ENCODE measurements at regions not wholly inside any gene's neighbourhood (a gene's known extent, or its start where the extent isn't known, plus 50 kb on each side); places are given as distances from the start of the nearest gene placed in this dataset.

DNA sequence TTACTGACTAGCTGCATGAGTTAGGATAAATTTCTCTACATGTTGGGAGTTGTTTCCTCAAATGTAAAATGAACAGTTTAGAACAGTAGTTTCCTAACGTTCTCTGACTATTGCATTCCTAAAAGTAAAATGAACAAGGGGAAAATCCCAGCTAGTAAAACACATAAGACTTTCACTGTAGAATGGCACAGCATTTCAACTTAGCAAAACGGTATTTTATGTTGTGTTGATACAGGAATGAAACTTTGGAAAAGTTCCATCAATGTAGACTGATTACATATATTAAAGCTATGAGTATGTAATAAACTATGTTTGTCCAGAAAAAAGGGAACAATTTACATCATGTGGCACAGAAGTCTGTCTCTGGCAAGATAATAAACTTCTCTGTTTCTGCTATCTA is 297.4 kb upstream of the EPHA3 start:
- POLR2A ChIA-PET, result no interaction called here
- H3K4me3 ChIP-seq, result no peak overlapping the region
- TF ChIP-seq ZFP36 (IDR thresholded peaks at IDR 0.05; ENCODE audit: borderline replicate concordance, partially characterized antibody) (no peak), MYC (IDR thresholded peaks at IDR 0.05; ENCODE audit: borderline replicate concordance, low read length) (no peak), HOXA7 (CRISPR knock-in tag; IDR thresholded peaks at IDR 0.05) (no peak), PHF8 (IDR thresholded peaks at IDR 0.05; ENCODE audit: borderline replicate concordance, low read depth) (no peak), RCOR1 (IDR thresholded peaks at IDR 0.05; ENCODE audit: low read depth, low read length) (no peak), HDAC2 (IDR thresholded peaks at IDR 0.05) (no peak), HOXB5 (CRISPR knock-in tag; IDR thresholded peaks at IDR 0.05) (no peak), ESRRA (IDR thresholded peaks at IDR 0.05; ENCODE audit: borderline replicate concordance, low read length) (no peak), JUNB (IDR thresholded peaks at IDR 0.05) (no peak), SREBF2 (IDR thresholded peaks at IDR 0.05) (no peak), KDM5A (IDR thresholded peaks at IDR 0.05) (no peak), EHMT2 (IDR thresholded peaks at IDR 0.05; ENCODE audit: low read depth) (no peak), REST (IDR thresholded peaks at IDR 0.05) (no peak), ZSCAN20 (CRISPR knock-in tag; IDR thresholded peaks at IDR 0.05) (no peak), RNF2 (IDR thresholded peaks at IDR 0.05; ENCODE audit: borderline replicate concordance, low read depth) (no peak), TFCP2L1 (CRISPR knock-in tag; IDR thresholded peaks at IDR 0.05) (no peak), NR3C1 (IDR thresholded peaks at IDR 0.05) (no peak), E2F6 (IDR thresholded peaks at IDR 0.05; ENCODE audit: borderline replicate concordance, low read depth) (no peak)
- H3K9me3 ChIP-seq, result no peaks in the 10 kb centered on the region
- no peaks in the 10 kb centered on the region for H3K4me1 ChIP-seq
- CTCF ChIA-PET, result no interaction called here
- WGBS (ENCODE audit: missing lambda C conversion rate), result 1% methylated on average over 2 of the region's 2 CpGs
- H3K27ac ChIP-seq, result no peak overlapping the region
- H3K4me2 ChIP-seq, result no peak overlapping the region
- FAIRE-seq (no peak), ATAC-seq (no peak), DNase-seq (ENCODE audit: low read depth in 1 of 2, low spot score in 1 of 2) (no peak)

DNA sequence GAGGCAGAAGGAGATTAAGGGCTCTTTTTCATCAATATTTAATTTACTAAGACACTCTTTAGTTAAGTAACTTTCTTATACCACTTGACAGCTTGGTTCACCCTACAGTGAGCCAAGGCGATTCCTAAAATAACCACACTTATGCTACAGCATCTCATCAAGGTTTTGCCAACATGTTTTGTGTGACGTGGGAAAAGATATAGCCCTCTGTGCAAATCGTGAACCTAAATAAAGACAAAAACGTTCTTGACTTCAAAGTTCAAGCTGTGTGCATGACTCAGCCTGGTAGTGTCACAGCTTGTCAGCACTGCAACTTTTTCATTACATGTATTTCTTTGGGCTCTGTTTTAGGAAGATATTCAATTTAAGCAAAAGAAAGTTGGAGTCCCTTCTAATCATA is 297.0 kb upstream of the EPHA3 start:
- FAIRE-seq, result no peak

More for the DNA sequence above, 297.0 kb upstream of the EPHA3 start:
- DNase-seq (ENCODE audit: low read depth in 1 of 2, low spot score in 1 of 2) (no peak), ATAC-seq (no peak)
- CTCF ChIA-PET, result no interaction called here
- WGBS (ENCODE audit: missing lambda C conversion rate), result 0% methylated on average over 4 of the region's 4 CpGs
- H3K27ac ChIP-seq, result no peak overlapping the region
- POLR2A ChIA-PET, result no interaction called here
- H3K4me3 ChIP-seq, result no peak overlapping the region
- H3K4me2 ChIP-seq, result no peak overlapping the region
- TF ChIP-seq MYC (IDR thresholded peaks at IDR 0.05; ENCODE audit: borderline replicate concordance, low read length), result no peak
- TF ChIP-seq SREBF2 (IDR thresholded peaks at IDR 0.05), result no peak
- TF ChIP-seq EHMT2 (IDR thresholded peaks at IDR 0.05; ENCODE audit: low read depth), result no peak
- no peak for TF ChIP-seq BHLHE40 (IDR thresholded peaks at IDR 0.05; ENCODE audit: low read depth, low read length)
- no peak for TF ChIP-seq PHF8 (IDR thresholded peaks at IDR 0.05; ENCODE audit: borderline replicate concordance, low read depth)
- no peak for TF ChIP-seq REST (IDR thresholded peaks at IDR 0.05)
- TF ChIP-seq POLR2AphosphoS2 (conservative IDR thresholded peaks at IDR 0.05; ENCODE audit: low read length), result no peak
- no peak for TF ChIP-seq TP53 (CRISPR knock-in tag; IDR thresholded peaks at IDR 0.05)
- TF ChIP-seq KDM5A (IDR thresholded peaks at IDR 0.05), result no peak
- no peak for TF ChIP-seq GATA3 (IDR thresholded peaks at IDR 0.05; ENCODE audit: borderline replicate concordance)
- no peak for TF ChIP-seq ZNF302 (CRISPR knock-in tag; IDR thresholded peaks at IDR 0.05)
- H3K4me1 ChIP-seq, result no peaks in the 10 kb centered on the region
- H3K9me3 ChIP-seq, result no peaks in the 10 kb centered on the region
